ENCODE measurements at regions not wholly inside any gene's neighbourhood (a gene's known extent, or its start where the extent isn't known, plus 50 kb on each side); places are given as distances from the start of the nearest gene placed in this dataset.

GRCh38 chrX:2574271-2574670 is 73.5 kb upstream of the DHRSX start:
- Histone ChIP-seq H3K9me3 (ENCODE audit: low read length) (no peaks in the 10 kb centered on the region), H3K79me2 (ENCODE audit: insufficient read depth, low read depth, low read length) (no peaks in the 10 kb centered on the region), H3K27ac (ENCODE audit: low read depth, low read length, poor library complexity, severe bottlenecking) (no peak overlapping the region), H3K9me2 (ENCODE audit: insufficient read depth, low read length) (no peaks in the 10 kb centered on the region), H3K4me2 (ENCODE audit: low read length) (no peak overlapping the region), H4K20me1 (ENCODE audit: insufficient read depth, low read length) (no peaks in the 10 kb centered on the region), H3K4me3 (ENCODE audit: low read depth, low read length, poor library complexity, severe bottlenecking) (no peak overlapping the region), H3K4me1 (ENCODE audit: insufficient read depth, low read length, poor library complexity, severe bottlenecking) (peaks cover 18% of the 10 kb centered on the region), H3K36me3 (ENCODE audit: insufficient read depth, low read length) (no peaks in the 10 kb centered on the region), H2AFZ (ENCODE audit: low read length) (no peak overlapping the region)
- intact Hi-C loops (cut with micrococcal nuclease; ENCODE audit: unreplicated experiment): no loop called here
- TF ChIP-seq CTCF (conservative IDR thresholded peaks at IDR 0.05; ENCODE audit: low read length) (no peak), EZH2phosphoT487 (IDR thresholded peaks at IDR 0.05; ENCODE audit: borderline replicate concordance, low read depth, low read length) (no peak)
- BruUV-seq (replicated peaks): no TSS peak
- ChIA-PET CTCF (ENCODE audit: unreplicated experiment) (no interaction called here), POLR2A (no interaction called here)
- DNase-seq (ENCODE audit: low spot score): no peak

GRCh38 chrX:2572740-2573139 is 72.0 kb upstream of the DHRSX start:
- no peaks in the 10 kb centered on the region for H4K20me1 ChIP-seq (ENCODE audit: insufficient read depth, low read length)
- no peak overlapping the region for H3K4me2 ChIP-seq (ENCODE audit: low read length)
- ChIA-PET CTCF (ENCODE audit: unreplicated experiment) (no interaction called here), POLR2A (no interaction called here)
- H3K4me3 ChIP-seq (ENCODE audit: low read depth, low read length, poor library complexity, severe bottlenecking): no peak overlapping the region
- DNase-seq (ENCODE audit: low spot score): no peak
- no peak overlapping the region for H3K27ac ChIP-seq (ENCODE audit: low read depth, low read length, poor library complexity, severe bottlenecking)
- H3K9me3 ChIP-seq (ENCODE audit: low read length): no peaks in the 10 kb centered on the region
- H2AFZ ChIP-seq (ENCODE audit: low read length): no peak overlapping the region
- no peaks in the 10 kb centered on the region for H3K36me3 ChIP-seq (ENCODE audit: insufficient read depth, low read length)
- no peaks in the 10 kb centered on the region for H3K9me2 ChIP-seq (ENCODE audit: insufficient read depth, low read length)
- no peak for TF ChIP-seq CTCF (conservative IDR thresholded peaks at IDR 0.05; ENCODE audit: low read length)
- TF ChIP-seq EZH2phosphoT487 (IDR thresholded peaks at IDR 0.05; ENCODE audit: borderline replicate concordance, low read depth, low read length): no peak
- peaks cover 9% of the 10 kb centered on the region for H3K4me1 ChIP-seq (ENCODE audit: insufficient read depth, low read length, poor library complexity, severe bottlenecking)
- no TSS peak for BruUV-seq (replicated peaks)
- H3K79me2 ChIP-seq (ENCODE audit: insufficient read depth, low read depth, low read length): no peaks in the 10 kb centered on the region
- intact Hi-C loops (cut with micrococcal nuclease; ENCODE audit: unreplicated experiment): no loop called here

- intact Hi-C loops (cut with micrococcal nuclease; ENCODE audit: unreplicated experiment): no loop called here
- H3K4me2 ChIP-seq (ENCODE audit: low read length): no peak overlapping the region
- ChIA-PET POLR2A (no interaction called here), CTCF (ENCODE audit: unreplicated experiment) (no interaction called here)
- DNase-seq (ENCODE audit: low spot score): no peak
- H3K9me2 ChIP-seq (ENCODE audit: insufficient read depth, low read length): no peaks in the 10 kb centered on the region
- no peaks in the 10 kb centered on the region for H4K20me1 ChIP-seq (ENCODE audit: insufficient read depth, low read length)
- H3K9me3 ChIP-seq (ENCODE audit: low read length): no peaks in the 10 kb centered on the region
- H3K4me1 ChIP-seq (ENCODE audit: insufficient read depth, low read length, poor library complexity, severe bottlenecking): peaks cover under 1% of the 10 kb centered on the region
- no peak overlapping the region for H2AFZ ChIP-seq (ENCODE audit: low read length)
- H3K4me3 ChIP-seq (ENCODE audit: low read depth, low read length, poor library complexity, severe bottlenecking): no peak overlapping the region
- TF ChIP-seq EZH2phosphoT487 (IDR thresholded peaks at IDR 0.05; ENCODE audit: borderline replicate concordance, low read depth, low read length): no peak
- TF ChIP-seq CTCF (conservative IDR thresholded peaks at IDR 0.05; ENCODE audit: low read length): no peak
- BruUV-seq (replicated peaks): no TSS peak
- H3K27ac ChIP-seq (ENCODE audit: low read depth, low read length, poor library complexity, severe bottlenecking): no peak overlapping the region
- no peaks in the 10 kb centered on the region for H3K79me2 ChIP-seq (ENCODE audit: insufficient read depth, low read depth, low read length)
- no peaks in the 10 kb centered on the region for H3K36me3 ChIP-seq (ENCODE audit: insufficient read depth, low read length)
These were observed 67.3 kb upstream of the DHRSX start for GRCh38 chrX:2568125-2568524.
